Suprapubic skin (tissue), 4 donors: ENCODE measurements at regions not wholly inside any gene's neighbourhood (a gene's known extent, or its start where the extent isn't known, plus 50 kb on each side); places are given as distances from the start of the nearest gene placed in this dataset.
"Not testable (repeated sequence)": the region's sequence is repeated elsewhere in the genome, so short reads cannot be mapped to it uniquely, and the experiment has no call there.

Experiments used
- DNase-seq, 2 donors: peaks; one replicate each; pipeline ENCODE4 v3.0.0-alpha.2; 2019; ENCODE audit warnings: low spot score in 2 of 2
- H3K27ac ChIP-seq: fragments of 200-600 bp; sonication (generic); one replicate; pipeline ENCODE4 v1.5.1; 2019
- H3K27me3 ChIP-seq: fragments of 200-600 bp; sonication (generic); one replicate; pipeline ENCODE4 v1.5.1; 2019
- H3K36me3 ChIP-seq: fragments of 200-600 bp; sonication (generic); one replicate; pipeline ENCODE4 v1.5.1; 2019
- H3K4me1 ChIP-seq: fragments of 200-600 bp; sonication (generic); one replicate; pipeline ENCODE4 v1.5.1; 2019
- H3K4me3 ChIP-seq: fragments of 200-600 bp; sonication (generic); one replicate; pipeline ENCODE4 v1.5.1; 2019; ENCODE audit warnings: mild to moderate bottlenecking
- H3K9me3 ChIP-seq: fragments of 200-600 bp; sonication (generic); one replicate; pipeline ENCODE4 v1.5.1; 2019
- EP300 ChIP-seq: sonication (generic); formaldehyde crosslinking; IDR thresholded peaks from one replicate; pipeline ENCODE4 v1.6.1; 2017; ENCODE audit warnings: antibody characterized with exemption
- POLR2A ChIP-seq, 2 donors: fragments of 450-650 bp; IDR thresholded peaks; one replicate each; pipeline ENCODE4 v1.6.1; 2017; ENCODE audit warnings: antibody characterized with exemption in 2 of 2, mild to moderate bottlenecking in 2 of 2, moderate library complexity in 2 of 2
- POLR2AphosphoS5 ChIP-seq, 3 donors: sonication (generic); formaldehyde crosslinking; IDR thresholded peaks; one replicate each; pipeline ENCODE4 v1.6.1; 2017; ENCODE audit warnings: antibody characterized with exemption in 3 of 3
- WGBS: methylation state at CpG from one replicate; pipeline ENCODE4 v1.1.5; 2018; 5-methylcytosine and 5-hydroxymethylcytosine counted together
- TF ChIP-seq, protein P1 (sequence below), 2 donors: fragments of 200-600 bp in 1 of 2; fragments of 450-650 bp in 1 of 2; sonication (generic) in 1 of 2; IDR thresholded peaks; one replicate each; pipeline ENCODE4 v1.5.1; 2016 to 2019; ENCODE audit warnings: antibody characterized with exemption in 2 of 2, mild to moderate bottlenecking in 1 of 2, moderate library complexity in 1 of 2

DNA sequence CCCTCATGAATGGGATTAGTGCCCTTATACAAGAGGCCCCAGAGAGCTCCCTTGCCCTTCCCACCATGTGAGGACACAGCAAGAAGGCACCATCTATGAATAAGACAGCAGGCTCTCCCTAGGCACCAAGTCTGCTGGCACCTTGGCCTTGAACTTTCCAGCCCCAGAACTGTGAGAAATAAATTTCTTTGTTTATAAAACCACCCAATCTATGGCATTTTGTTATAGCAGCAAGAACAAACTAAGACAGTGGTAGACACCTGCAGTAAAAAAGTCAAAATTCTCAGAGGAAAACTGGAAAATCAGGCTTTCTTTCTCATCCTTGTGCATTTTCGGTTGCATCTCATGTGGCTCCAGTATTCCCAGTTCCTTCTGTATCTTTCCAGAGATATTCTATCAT is 90.3 kb downstream of the LSM3 start:
- WGBS = 100% methylated on average over 1 of the region's 1 CpG

GRCh38 chr3:14272041-14272958 is 93.7 kb downstream of the LSM3 start:
- not testable (repeated sequence) for H3K9me3 ChIP-seq, H3K4me3 ChIP-seq, DNase-seq, H3K4me1 ChIP-seq, H3K27ac ChIP-seq, H3K27me3 ChIP-seq, H3K36me3 ChIP-seq
- 92% methylated on average over 15 of the region's 15 CpGs for WGBS

More for the DNA sequence above, 90.3 kb downstream of the LSM3 start:
- TF ChIP-seq POLR2AphosphoS5 (IDR thresholded peaks at IDR 0.05) = no peak
- no peak for TF ChIP-seq POLR2A (IDR thresholded peaks at IDR 0.05)
- no peak for TF ChIP-seq EP300
- TF ChIP-seq, protein P1, sequence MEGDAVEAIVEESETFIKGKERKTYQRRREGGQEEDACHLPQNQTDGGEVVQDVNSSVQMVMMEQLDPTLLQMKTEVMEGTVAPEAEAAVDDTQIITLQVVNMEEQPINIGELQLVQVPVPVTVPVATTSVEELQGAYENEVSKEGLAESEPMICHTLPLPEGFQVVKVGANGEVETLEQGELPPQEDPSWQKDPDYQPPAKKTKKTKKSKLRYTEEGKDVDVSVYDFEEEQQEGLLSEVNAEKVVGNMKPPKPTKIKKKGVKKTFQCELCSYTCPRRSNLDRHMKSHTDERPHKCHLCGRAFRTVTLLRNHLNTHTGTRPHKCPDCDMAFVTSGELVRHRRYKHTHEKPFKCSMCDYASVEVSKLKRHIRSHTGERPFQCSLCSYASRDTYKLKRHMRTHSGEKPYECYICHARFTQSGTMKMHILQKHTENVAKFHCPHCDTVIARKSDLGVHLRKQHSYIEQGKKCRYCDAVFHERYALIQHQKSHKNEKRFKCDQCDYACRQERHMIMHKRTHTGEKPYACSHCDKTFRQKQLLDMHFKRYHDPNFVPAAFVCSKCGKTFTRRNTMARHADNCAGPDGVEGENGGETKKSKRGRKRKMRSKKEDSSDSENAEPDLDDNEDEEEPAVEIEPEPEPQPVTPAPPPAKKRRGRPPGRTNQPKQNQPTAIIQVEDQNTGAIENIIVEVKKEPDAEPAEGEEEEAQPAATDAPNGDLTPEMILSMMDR (IDR thresholded peaks at IDR 0.05) = no peak
- Histone ChIP-seq H3K27ac (no peak overlapping the region), H3K27me3 (no peaks in the 10 kb centered on the region), H3K4me3 (no peak overlapping the region), H3K4me1 (no peaks in the 10 kb centered on the region), H3K36me3 (no peaks in the 10 kb centered on the region), H3K9me3 (no peaks in the 10 kb centered on the region)
- DNase-seq = no peak

GRCh38 chr3:14272959-14273560 is 94.4 kb downstream of the LSM3 start:
- H3K4me3 ChIP-seq, H3K36me3 ChIP-seq, H3K27me3 ChIP-seq, H3K27ac ChIP-seq, H3K4me1 ChIP-seq, H3K9me3 ChIP-seq, DNase-seq: not testable (repeated sequence)
- WGBS = 82% methylated on average over 5 of the region's 7 CpGs

- TF ChIP-seq, protein P1 (IDR thresholded peaks at IDR 0.05) = no peak
- TF ChIP-seq POLR2AphosphoS5 (IDR thresholded peaks at IDR 0.05) (no peak), EP300 (no peak), POLR2A (IDR thresholded peaks at IDR 0.05) (no peak)
- Histone ChIP-seq H3K36me3 (no peaks in the 10 kb centered on the region), H3K9me3 (no peaks in the 10 kb centered on the region), H3K27me3 (peaks cover 3% of the 10 kb centered on the region), H3K27ac (no peak overlapping the region), H3K4me1 (peaks cover 6% of the 10 kb centered on the region), H3K4me3 (no peak overlapping the region)
- 82% methylated on average over 8 of the region's 9 CpGs for WGBS
- DNase-seq = no peak
These were observed 95.4 kb downstream of the LSM3 start for GRCh38 chr3:14273901-14274611.

DNA sequence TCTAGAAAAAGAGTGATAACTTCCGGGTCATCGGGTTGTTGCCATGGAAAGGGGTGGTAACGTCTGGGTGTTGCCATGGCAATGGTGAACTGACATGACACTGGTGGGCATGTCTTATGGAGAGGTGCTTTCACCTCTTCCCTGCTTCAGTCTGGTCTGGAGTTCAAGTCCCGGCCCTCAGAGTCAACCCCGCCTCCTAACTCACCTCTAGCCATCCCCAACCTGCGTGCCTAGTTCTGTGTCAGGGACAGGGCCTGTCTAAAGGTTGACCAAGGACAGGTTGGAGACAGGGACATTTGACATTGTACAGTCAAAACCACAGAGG is 96.0 kb downstream of the LSM3 start:
- 84% methylated on average over 6 of the region's 6 CpGs for WGBS
- no peak overlapping the region for H3K4me3 ChIP-seq
- H3K4me1 ChIP-seq = peaks cover 7% of the 10 kb centered on the region
- TF ChIP-seq, protein P1 (IDR thresholded peaks at IDR 0.05) = no peak
- TF ChIP-seq EP300 = no peak
- no peak for TF ChIP-seq POLR2AphosphoS5 (IDR thresholded peaks at IDR 0.05)
- no peak for TF ChIP-seq POLR2A (IDR thresholded peaks at IDR 0.05)
- H3K27me3 ChIP-seq = peaks cover 3% of the 10 kb centered on the region
- no peaks in the 10 kb centered on the region for H3K36me3 ChIP-seq
- no peaks in the 10 kb centered on the region for H3K9me3 ChIP-seq
- no peak overlapping the region for H3K27ac ChIP-seq
- no peak for DNase-seq
